ENCODE measurements at regions not wholly inside any gene's neighbourhood (a gene's known extent, or its start where the extent isn't known, plus 50 kb on each side); places are given as distances from the start of the nearest gene placed in this dataset.

DNA sequence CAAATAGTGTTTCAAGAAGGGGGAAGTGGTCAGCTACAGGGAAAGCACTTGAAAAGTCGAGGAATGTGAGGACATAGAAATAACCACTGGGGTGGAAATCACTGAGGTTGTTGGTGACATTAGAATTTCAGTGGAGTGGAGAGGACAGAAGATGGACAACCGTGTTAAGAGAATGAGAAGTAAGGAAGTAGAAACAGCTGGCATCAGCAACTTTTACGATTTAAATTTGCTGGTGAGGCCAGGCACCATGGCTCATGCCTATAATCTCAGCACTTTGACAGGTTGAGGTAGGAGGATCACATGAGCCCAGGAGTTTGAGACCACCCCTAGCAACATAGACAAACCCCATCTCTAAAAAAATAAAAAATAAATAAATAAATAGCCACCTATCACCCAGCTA lies 83.2 kb upstream of the PSMD7 start:
- Histone ChIP-seq H3F3A (replicated peaks; ENCODE audit: low read depth) (no peaks in the 10 kb centered on the region), H3K4me1 (ENCODE audit: insufficient read depth) (no peaks in the 10 kb centered on the region), H3K79me2 (replicated peaks; ENCODE audit: insufficient read depth) (no peaks in the 10 kb centered on the region), H3K9me2 (ENCODE audit: insufficient read depth) (no peaks in the 10 kb centered on the region), H4K20me1 (replicated peaks; ENCODE audit: insufficient read depth) (no peaks in the 10 kb centered on the region), H3K4me2 (no peak overlapping the region), H3K27me3 (ENCODE audit: insufficient read depth) (no peaks in the 10 kb centered on the region), H3K4me3 (no peak overlapping the region), H3K36me3 (ENCODE audit: insufficient read depth) (no peaks in the 10 kb centered on the region), H2AFZ (no peak overlapping the region), H3K27ac (ENCODE audit: low read depth) (no peak overlapping the region)
- no peak for ATAC-seq
- Mint-ChIP-seq H3K4me1 (no peaks in the 10 kb centered on the region; the same call in 2 of the 3 replicates), H3K36me3 (ENCODE audit: low read depth) (no peaks in the 10 kb centered on the region), H3K4me3 (no peak overlapping the region), H3K27ac (no peak overlapping the region; the same call in 1 of the 2 replicates), H3K27me3 (ENCODE audit: insufficient read depth, low read depth, poor library complexity) (peaks cover 2% of the 10 kb centered on the region), H3K9me3 (no peaks in the 10 kb centered on the region)
- no peak for DNase-seq (ENCODE audit: low spot score)
- TF ChIP-seq POLR2AphosphoS5 (IDR thresholded peaks at IDR 0.05; ENCODE audit: low read depth) (no peak), EZH2 (IDR thresholded peaks at IDR 0.05; ENCODE audit: low read depth, unreplicated experiment) (no peak), JUNB (IDR thresholded peaks at IDR 0.05; ENCODE audit: unreplicated experiment) (no peak)
- TF ChIP-seq, protein P1, sequence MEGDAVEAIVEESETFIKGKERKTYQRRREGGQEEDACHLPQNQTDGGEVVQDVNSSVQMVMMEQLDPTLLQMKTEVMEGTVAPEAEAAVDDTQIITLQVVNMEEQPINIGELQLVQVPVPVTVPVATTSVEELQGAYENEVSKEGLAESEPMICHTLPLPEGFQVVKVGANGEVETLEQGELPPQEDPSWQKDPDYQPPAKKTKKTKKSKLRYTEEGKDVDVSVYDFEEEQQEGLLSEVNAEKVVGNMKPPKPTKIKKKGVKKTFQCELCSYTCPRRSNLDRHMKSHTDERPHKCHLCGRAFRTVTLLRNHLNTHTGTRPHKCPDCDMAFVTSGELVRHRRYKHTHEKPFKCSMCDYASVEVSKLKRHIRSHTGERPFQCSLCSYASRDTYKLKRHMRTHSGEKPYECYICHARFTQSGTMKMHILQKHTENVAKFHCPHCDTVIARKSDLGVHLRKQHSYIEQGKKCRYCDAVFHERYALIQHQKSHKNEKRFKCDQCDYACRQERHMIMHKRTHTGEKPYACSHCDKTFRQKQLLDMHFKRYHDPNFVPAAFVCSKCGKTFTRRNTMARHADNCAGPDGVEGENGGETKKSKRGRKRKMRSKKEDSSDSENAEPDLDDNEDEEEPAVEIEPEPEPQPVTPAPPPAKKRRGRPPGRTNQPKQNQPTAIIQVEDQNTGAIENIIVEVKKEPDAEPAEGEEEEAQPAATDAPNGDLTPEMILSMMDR (conservative IDR thresholded peaks at IDR 0.05; ENCODE audit: low read depth in 2 of 2): no peak

DNA sequence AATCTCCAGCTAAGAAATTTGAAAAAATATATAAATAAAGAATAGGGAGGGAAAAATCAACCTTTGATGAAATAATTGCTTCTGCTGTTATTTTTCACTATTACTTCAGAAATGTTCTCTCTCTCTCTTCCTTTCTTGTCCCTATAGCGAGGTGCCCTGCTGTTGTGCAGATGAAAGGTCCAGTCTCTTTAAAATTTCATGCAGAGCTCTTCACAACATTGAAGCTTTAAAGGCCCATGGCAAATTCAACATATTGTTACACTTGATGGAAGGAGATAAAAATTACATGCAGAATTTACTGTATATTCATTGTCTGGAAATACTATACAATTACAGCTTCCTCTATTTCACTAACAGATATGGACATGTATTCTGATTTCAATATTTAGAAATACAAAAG lies 86.4 kb upstream of the PSMD7 start:
- Histone ChIP-seq H3K36me3 (ENCODE audit: insufficient read depth) (no peaks in the 10 kb centered on the region), H3K27me3 (ENCODE audit: insufficient read depth) (no peaks in the 10 kb centered on the region), H3K27ac (ENCODE audit: low read depth) (no peak overlapping the region), H4K20me1 (replicated peaks; ENCODE audit: insufficient read depth) (no peaks in the 10 kb centered on the region), H3K4me2 (no peak overlapping the region), H3K79me2 (replicated peaks; ENCODE audit: insufficient read depth) (no peaks in the 10 kb centered on the region), H3K4me1 (ENCODE audit: insufficient read depth) (no peaks in the 10 kb centered on the region), H3K9me2 (ENCODE audit: insufficient read depth) (no peaks in the 10 kb centered on the region; the same call in 1 of the 2 replicates), H2AFZ (no peak overlapping the region), H3F3A (replicated peaks; ENCODE audit: low read depth) (no peaks in the 10 kb centered on the region), H3K4me3 (no peak overlapping the region)
- H3K27me3 Mint-ChIP-seq (ENCODE audit: insufficient read depth, low read depth, poor library complexity): peaks cover 3% of the 10 kb centered on the region
- ATAC-seq (no peak), DNase-seq (ENCODE audit: low spot score) (no peak)
- H3K4me3 Mint-ChIP-seq: no peak overlapping the region
- H3K27ac Mint-ChIP-seq: no peak overlapping the region
- H3K4me1 Mint-ChIP-seq: no peaks in the 10 kb centered on the region; the same call in 1 of the 3 replicates
- H3K9me3 Mint-ChIP-seq: no peaks in the 10 kb centered on the region
- H3K36me3 Mint-ChIP-seq (ENCODE audit: low read depth): no peaks in the 10 kb centered on the region
- TF ChIP-seq STAT1 (IDR thresholded peaks at IDR 0.05; ENCODE audit: unreplicated experiment) (no peak), JUNB (IDR thresholded peaks at IDR 0.05; ENCODE audit: unreplicated experiment) (no peak), ZNF331 (CRISPR knock-in tag; IDR thresholded peaks at IDR 0.05; ENCODE audit: low read depth) (no peak), CREB1 (CRISPR knock-in tag; IDR thresholded peaks at IDR 0.05; ENCODE audit: low read depth) (no peak), EZH2 (IDR thresholded peaks at IDR 0.05; ENCODE audit: low read depth, unreplicated experiment) (no peak), NANOG (IDR thresholded peaks at IDR 0.05; ENCODE audit: borderline replicate concordance) (no peak), ZNF462 (CRISPR knock-in tag; IDR thresholded peaks at IDR 0.05) (no peak), REST (IDR thresholded peaks at IDR 0.05; ENCODE audit: unreplicated experiment) (no peak), POLR2AphosphoS5 (IDR thresholded peaks at IDR 0.05; ENCODE audit: low read depth) (no peak)
